ENCODE measurements at regions not wholly inside any gene's neighbourhood (a gene's known extent, or its start where the extent isn't known, plus 50 kb on each side); places are given as distances from the start of the nearest gene placed in this dataset.

DNA sequence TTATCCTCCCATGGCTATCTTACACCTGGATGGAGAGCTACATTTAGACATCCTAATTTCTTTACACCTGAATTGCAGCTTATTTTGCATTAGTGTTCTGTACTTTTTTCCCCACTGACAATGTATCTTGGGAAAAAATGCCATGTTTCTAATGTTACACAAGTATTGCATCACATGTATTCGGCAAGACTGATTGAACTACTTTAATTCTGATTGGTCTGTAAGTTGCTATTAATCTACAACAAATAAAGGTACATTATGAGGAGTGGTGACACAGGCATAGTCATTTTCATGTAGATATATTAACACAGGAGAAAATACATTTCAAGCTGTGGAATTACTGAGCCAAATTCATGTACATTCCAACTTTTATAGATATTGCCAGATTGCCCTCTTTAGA lies 558.0 kb downstream of the TRIML1 start:
- TF ChIP-seq, protein P1, sequence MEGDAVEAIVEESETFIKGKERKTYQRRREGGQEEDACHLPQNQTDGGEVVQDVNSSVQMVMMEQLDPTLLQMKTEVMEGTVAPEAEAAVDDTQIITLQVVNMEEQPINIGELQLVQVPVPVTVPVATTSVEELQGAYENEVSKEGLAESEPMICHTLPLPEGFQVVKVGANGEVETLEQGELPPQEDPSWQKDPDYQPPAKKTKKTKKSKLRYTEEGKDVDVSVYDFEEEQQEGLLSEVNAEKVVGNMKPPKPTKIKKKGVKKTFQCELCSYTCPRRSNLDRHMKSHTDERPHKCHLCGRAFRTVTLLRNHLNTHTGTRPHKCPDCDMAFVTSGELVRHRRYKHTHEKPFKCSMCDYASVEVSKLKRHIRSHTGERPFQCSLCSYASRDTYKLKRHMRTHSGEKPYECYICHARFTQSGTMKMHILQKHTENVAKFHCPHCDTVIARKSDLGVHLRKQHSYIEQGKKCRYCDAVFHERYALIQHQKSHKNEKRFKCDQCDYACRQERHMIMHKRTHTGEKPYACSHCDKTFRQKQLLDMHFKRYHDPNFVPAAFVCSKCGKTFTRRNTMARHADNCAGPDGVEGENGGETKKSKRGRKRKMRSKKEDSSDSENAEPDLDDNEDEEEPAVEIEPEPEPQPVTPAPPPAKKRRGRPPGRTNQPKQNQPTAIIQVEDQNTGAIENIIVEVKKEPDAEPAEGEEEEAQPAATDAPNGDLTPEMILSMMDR (IDR thresholded peaks at IDR 0.05 in 2 of 3, conservative IDR thresholded peaks at IDR 0.05 in 1 of 3; ENCODE audit: borderline replicate concordance in 1 of 3, insufficient read depth in 1 of 3, low read depth in 2 of 3, low read length in 2 of 3) = no peak
- TF ChIP-seq, protein P2, sequence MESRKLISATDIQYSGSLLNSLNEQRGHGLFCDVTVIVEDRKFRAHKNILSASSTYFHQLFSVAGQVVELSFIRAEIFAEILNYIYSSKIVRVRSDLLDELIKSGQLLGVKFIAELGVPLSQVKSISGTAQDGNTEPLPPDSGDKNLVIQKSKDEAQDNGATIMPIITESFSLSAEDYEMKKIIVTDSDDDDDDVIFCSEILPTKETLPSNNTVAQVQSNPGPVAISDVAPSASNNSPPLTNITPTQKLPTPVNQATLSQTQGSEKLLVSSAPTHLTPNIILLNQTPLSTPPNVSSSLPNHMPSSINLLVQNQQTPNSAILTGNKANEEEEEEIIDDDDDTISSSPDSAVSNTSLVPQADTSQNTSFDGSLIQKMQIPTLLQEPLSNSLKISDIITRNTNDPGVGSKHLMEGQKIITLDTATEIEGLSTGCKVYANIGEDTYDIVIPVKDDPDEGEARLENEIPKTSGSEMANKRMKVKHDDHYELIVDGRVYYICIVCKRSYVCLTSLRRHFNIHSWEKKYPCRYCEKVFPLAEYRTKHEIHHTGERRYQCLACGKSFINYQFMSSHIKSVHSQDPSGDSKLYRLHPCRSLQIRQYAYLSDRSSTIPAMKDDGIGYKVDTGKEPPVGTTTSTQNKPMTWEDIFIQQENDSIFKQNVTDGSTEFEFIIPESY (IDR thresholded peaks at IDR 0.05; ENCODE audit: extremely low read depth, insufficient replicate concordance, low read length) = no peak
- TF ChIP-seq EZH2 (IDR thresholded peaks at IDR 0.05) (no peak), POLR2A (IDR thresholded peaks at IDR 0.05; ENCODE audit: borderline replicate concordance, extremely low read depth, insufficient read depth, insufficient read length) (no peak), FOSL1 (IDR thresholded peaks at IDR 0.05; ENCODE audit: low read depth) (no peak), SIN3A (IDR thresholded peaks at IDR 0.05; ENCODE audit: low read depth) (no peak), RAD21 (IDR thresholded peaks at IDR 0.05; ENCODE audit: low read depth) (no peak), POLR2AphosphoS5 (IDR thresholded peaks at IDR 0.05; ENCODE audit: low read depth, low read length) (no peak), EZH2phosphoT487 (IDR thresholded peaks at IDR 0.05; ENCODE audit: borderline replicate concordance) (no peak), TCF7L2 (IDR thresholded peaks at IDR 0.05; ENCODE audit: borderline replicate concordance, extremely low read depth, insufficient read depth, insufficient read length) (no peak)
- TF ChIP-seq, protein P3, sequence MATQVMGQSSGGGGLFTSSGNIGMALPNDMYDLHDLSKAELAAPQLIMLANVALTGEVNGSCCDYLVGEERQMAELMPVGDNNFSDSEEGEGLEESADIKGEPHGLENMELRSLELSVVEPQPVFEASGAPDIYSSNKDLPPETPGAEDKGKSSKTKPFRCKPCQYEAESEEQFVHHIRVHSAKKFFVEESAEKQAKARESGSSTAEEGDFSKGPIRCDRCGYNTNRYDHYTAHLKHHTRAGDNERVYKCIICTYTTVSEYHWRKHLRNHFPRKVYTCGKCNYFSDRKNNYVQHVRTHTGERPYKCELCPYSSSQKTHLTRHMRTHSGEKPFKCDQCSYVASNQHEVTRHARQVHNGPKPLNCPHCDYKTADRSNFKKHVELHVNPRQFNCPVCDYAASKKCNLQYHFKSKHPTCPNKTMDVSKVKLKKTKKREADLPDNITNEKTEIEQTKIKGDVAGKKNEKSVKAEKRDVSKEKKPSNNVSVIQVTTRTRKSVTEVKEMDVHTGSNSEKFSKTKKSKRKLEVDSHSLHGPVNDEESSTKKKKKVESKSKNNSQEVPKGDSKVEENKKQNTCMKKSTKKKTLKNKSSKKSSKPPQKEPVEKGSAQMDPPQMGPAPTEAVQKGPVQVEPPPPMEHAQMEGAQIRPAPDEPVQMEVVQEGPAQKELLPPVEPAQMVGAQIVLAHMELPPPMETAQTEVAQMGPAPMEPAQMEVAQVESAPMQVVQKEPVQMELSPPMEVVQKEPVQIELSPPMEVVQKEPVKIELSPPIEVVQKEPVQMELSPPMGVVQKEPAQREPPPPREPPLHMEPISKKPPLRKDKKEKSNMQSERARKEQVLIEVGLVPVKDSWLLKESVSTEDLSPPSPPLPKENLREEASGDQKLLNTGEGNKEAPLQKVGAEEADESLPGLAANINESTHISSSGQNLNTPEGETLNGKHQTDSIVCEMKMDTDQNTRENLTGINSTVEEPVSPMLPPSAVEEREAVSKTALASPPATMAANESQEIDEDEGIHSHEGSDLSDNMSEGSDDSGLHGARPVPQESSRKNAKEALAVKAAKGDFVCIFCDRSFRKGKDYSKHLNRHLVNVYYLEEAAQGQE (IDR thresholded peaks at IDR 0.05; ENCODE audit: low read depth) = no peak
- TF ChIP-seq, protein P4, sequence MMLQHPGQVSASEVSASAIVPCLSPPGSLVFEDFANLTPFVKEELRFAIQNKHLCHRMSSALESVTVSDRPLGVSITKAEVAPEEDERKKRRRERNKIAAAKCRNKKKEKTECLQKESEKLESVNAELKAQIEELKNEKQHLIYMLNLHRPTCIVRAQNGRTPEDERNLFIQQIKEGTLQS (IDR thresholded peaks at IDR 0.05) = no peak
